GM18520 (cell line): ENCODE measurements at regions not wholly inside any gene's neighbourhood (a gene's known extent, or its start where the extent isn't known, plus 50 kb on each side); places are given as distances from the start of the nearest gene placed in this dataset.

Experiments used
- ATAC-seq: cut with Tn5 transposase; IDR thresholded peaks from one replicate; pipeline ENCODE4 v1.9.1; 2021; ENCODE audit not compliant: unreplicated experiment

GRCh38 chr20:50284811-50285375, 94.3 kb downstream of the CEBPB start:
- no peak for ATAC-seq

DNA sequence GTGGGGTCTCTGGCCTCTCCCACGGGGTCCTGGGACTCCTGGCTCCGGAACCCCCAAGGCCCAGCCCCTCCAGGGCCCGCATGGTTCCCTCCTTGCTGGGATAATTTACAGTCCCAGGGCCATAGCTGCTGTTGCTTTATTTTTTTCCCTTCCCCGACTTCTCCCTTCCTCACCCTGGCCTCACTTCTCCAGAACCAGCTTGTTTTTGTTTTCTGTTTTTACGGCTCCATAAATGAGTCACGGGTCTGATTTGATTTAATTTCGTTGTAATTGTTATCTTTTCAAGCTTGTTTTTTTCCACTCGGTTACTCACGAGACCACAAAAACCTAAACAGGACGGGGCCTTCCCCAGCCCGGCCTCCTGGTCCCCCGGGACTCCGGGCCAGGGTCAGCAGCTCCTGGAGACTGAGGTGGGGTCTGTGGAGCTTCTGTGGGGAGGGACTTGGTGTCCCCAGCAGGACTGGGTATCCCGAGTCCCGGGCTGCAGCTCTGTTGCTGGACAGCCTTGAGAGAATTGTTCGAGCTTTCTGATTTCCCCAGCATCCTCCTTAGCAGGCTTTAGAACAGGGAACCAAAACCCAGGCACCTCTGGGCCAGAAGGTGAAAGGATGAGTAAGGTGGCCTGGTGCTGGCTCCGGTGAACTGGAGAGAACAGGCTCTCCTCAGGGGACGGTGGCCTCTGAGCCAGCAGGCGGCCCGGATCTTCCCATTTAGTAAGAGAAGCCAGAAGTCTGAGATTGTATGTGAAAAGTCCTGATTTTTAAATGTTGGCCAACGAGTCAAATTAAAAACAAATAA, 94.9 kb downstream of the CEBPB start:
- no peak for ATAC-seq

- no peak for ATAC-seq
These were observed 95.5 kb downstream of the CEBPB start for GRCh38 chr20:50286174-50286511.

- ATAC-seq: no peak
These were observed 96.0 kb downstream of the CEBPB start for GRCh38 chr20:50286609-50287008.

GRCh38 chr20:50287512-50287911, 96.9 kb downstream of the CEBPB start:
- ATAC-seq: no peak

- ATAC-seq: no peak
These were observed 97.5 kb downstream of the CEBPB start for GRCh38 chr20:50288128-50288623.

- ATAC-seq: no peak
These were observed 99.0 kb downstream of the CEBPB start for GRCh38 chr20:50289581-50289980.

DNA sequence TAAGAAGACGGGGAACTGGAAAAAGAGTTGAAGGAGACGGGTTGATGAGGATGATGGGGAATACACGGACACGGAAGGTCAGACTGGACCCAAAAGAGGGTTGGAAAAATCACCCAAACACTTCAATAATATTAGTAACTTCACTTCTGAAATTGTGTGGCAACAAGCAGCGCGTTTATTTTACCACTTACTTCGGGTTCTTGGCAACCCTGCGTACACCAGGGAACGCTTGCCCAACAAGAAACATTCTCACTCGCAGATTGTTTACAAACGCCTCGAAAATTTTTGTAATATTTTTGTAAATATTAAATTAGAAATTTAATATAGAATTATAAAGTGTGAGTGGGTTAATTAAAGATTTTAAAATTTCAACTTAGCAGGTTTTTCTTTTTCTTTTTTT, 99.5 kb downstream of the CEBPB start:
- no peak for ATAC-seq

DNA sequence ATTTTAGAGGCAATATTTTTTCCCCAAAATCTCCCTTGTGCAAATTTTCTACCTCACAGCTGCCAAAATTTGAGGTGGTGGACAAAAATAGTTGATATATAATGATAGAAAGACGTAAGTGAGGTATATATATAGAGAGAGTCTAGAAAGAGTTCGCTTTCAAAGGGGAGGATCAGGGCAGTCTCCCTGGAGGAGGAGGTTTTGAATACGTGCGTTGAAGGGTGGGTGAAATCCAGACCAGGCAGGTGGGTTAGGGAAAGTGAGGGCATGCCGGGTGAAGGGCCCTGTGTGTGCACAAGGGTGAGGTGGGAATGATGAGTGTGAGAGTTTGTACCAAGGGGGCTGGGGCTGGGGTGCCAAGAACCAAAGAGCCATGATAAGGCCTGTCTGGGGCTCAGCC, 100.2 kb downstream of the CEBPB start:
- ATAC-seq: no peak

- no peak for ATAC-seq
These were observed 100.8 kb downstream of the CEBPB start for GRCh38 chr20:50291254-50292078.

DNA sequence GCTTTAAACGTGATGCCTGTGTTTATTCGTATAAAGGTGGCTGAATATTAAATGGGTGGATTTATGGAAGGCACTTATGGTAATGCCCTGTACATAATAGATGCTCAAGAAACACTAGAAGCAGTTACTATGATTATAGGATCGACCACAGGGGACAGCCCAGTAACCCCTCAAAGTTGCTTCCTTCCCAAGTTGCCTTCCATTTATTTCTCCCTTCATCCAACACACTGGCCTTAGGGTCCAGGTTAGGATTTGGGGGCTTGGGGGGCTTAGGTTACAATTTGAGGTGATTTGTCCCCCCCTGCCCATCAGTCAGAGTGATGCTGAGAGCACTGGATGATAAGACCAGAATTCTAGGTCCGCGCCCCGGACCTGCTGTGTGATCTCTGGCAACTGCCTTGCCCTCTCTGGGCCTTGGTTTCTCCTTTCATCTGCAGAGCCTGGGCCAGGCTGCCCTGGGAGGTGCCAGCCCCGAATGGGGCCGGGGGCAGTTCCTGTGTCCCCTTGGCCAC, 101.5 kb downstream of the CEBPB start:
- no peak for ATAC-seq

GRCh38 chr20:50292591-50293283, 102.1 kb downstream of the CEBPB start:
- no peak for ATAC-seq

DNA sequence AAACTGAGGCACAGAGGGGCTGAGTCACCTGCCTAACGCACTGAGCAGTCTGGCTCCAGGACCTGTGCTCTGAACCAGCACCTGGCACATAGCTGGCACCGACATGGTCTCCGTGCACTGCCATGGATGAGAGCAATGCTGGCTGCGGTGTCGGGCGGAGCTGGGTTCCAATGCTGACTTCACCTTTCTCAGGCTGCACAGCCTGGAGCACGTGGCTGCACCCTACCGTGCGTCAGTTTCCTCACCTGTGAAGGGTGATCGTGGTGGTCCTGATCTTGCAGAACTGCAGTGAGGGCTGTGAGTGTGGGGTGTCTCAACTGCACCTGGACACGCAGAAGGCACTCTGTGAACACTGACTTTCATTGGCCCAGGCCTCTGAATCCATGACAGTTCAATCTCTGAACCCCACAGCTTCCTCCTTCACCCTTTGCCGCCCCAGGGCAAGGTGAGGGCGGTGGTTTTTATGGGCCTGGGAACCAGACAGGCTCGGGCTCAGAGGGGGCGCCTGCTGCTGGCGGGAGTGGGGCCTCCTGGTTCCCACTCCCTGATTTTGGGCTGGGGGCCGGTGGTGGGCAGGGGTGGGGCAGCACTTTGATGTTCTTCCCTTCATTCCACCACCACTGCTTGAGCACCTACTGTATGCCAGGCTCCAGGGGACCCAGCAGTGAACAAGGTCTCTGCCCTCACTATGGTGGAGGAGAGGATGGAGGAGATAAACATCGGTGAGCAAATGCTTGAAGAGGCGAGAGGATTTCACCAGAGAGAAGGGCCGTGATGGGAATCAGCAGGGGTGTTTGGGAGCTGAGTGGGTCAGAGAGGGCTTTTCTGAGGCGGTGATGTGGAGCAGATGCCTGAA, 102.9 kb downstream of the CEBPB start:
- no peak for ATAC-seq

DNA sequence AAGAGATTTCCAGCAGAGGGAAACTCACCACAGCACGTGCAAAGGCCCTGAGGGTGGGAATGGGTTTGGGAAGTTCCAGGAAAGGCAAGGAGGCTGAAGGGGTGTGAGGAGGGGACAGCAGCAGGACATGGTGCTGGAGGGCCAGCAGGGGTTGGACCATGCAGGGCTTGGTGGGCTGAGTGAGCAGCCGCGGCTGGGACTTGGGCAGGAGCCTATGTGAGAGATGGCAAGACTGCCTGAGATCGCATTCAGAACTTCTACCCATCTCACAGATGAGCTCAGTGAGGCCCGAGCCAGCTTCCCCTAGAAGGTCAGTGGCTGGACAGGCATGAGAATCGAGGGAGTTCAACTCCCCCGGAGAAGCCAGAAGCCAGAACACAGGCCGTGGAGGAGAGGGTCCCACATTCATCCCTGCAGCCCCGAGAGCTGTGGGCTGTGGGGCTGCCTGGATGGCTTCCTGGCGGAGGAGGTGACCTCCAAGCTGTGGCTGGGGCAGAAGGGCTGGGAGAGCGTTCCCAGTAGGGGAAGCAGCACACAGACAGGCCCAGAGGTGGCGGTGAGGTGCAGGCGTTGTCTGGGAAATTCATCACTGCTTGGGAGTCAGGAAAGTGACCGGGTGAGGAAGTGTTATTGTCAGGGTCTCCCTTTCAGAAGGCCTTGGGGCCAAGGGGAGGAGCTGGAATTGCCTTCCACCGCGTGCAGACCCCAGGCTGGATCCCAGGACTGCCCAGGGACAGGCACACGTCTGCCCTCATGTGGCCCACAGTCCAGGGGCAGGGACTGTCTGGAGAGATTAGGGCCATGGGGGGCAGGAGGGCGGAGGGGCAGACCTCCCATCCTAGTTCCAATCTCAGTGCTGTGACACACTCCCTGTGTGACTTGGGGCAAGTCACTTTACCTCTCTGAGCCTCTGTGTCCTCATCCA, 103.8 kb downstream of the CEBPB start:
- ATAC-seq: no peak

GRCh38 chr20:50295345-50295744, 104.7 kb downstream of the CEBPB start:
- ATAC-seq: no peak

DNA sequence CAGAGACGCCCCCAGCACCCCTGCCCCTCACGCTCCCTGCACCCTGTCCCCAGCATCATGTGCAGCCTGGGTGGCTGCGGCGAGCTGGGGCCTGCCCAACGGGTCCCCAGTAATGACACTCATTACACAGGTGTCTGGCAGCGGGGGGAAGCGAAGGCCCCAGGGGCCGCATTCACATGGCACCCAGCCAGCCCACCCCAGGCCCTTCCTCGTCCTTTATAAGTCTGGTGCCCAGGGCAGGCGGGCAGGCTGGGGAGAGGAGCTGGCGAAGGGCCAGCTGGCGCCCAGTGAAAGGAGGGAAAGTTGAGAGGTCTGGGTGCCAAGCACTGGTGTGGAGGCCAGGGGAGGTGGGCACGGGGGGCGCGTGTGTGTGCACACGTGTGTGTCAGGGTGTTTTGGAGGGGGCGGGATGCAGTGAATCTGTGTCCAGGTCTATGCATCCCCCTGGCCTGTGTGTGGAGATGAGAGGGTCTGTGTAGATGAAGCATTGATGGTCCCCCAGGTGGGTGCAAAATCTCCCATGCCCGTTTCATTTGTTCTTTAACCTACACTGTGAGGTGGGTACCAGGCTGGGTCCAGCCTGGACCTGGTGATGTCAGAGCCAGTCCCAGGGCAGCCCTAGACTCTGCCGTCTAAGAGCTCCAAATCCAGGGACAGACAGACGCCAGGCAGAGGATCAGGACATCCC, 105.3 kb downstream of the CEBPB start:
- no peak for ATAC-seq

DNA sequence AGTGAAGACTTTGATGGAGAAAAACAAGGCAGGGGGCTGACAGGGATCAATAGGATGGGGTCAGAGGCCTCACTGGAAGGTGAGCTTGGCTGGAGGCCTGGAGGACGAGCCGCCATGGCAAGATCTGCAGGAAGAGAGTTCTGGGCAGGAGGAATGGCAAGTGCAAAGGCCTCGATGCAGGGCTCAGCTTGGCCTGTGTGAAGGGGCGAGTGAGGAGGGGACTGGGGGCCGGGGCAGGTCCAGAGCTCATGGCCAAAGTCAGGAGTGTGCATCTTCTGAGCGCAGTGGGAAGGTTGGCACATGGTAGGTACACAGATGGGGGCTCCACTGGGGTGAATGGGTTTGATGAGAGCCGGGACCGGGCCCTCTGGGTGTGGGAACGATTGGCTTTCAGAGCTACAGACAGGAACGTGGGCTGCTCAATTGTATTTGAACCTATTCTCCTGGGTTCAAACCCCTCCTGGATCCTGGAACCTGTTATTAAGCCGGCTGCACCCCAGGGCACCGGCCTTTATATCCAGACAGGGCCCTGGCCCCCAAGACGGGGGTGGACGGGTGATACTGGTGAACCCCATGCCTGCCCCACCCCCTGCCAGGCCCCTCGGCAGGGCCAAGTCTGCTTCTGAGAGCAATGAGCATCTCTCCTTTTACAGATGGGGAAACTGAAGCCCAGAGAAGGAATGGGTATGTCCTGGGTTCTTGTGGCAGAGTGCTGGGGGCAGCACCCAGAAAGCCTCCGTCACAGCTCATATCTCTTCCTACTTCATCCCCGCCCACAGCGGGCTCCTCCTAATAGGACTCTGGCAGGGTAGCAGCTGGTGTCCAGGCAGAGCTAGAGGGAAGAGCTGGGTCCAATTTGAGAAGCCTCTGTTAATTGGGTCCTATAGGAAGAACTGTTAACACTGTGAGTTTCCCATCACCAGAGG, 106.1 kb downstream of the CEBPB start:
- ATAC-seq: no peak
